GM18511 (cell line): ENCODE measurements at regions not wholly inside any gene's neighbourhood (a gene's known extent, or its start where the extent isn't known, plus 50 kb on each side); places are given as distances from the start of the nearest gene placed in this dataset.
A peak's percentile ranks its signal among the peaks of the same experiment; 100 is the strongest.
"Not testable (repeated sequence)": the region's sequence is repeated elsewhere in the genome, so short reads cannot be mapped to it uniquely, and the experiment has no call there.

ENCODE experiments used
- ATAC-seq: cut with Tn5 transposase; IDR thresholded peaks from one replicate; pipeline ENCODE4 v1.9.1; 2021; ENCODE audit warnings: mild to moderate bottlenecking, moderate library complexity; ENCODE audit not compliant: unreplicated experiment

DNA sequence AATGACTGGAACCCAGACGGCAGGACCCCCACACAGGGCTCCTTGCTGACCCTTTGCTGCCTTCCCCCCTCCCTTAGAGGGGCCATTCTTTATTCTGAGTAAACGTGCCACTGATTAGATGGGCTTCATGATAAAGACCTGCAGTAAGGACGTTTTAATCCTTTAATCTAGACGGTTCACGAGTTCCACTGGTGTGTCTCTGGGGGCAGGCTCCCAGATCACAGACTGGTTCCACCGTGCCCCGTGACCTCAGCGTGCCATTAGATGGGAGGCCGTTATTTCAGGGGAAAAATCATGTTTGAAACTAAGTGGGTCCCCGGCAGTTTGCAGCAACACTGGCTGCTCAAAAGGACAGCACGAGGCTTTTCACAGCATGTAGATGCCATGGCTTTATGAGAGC, 246.9 kb upstream of the PLGLB2 start:
- ATAC-seq = not testable (repeated sequence)

DNA sequence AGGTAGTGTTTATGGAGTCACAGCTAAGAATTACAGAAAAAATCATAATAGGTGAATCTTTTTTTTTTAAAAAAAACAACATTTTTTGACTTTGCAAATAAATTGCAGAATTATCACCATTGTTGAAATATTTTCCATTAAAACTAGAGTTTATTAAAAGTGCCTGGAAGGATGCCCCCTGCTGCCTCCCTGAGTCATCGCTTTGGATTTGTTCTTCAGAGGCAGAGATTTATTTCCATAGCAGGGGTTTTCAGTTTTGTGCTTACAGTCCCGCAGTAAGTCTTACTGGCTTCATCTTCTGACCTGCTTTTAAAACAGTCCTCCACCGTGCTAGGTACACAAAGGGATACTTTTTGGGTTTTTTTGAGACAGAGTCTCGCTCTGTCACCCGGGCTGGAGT, 244.9 kb upstream of the PLGLB2 start:
- not testable (repeated sequence) for ATAC-seq

- not testable (repeated sequence) for ATAC-seq
Observed at GRCh38 chr2:87505239-87505638, 242.6 kb upstream of the PLGLB2 start.

GRCh38 chr2:87505909-87506308, 242.0 kb upstream of the PLGLB2 start:
- ATAC-seq = not testable (repeated sequence)

- not testable (repeated sequence) for ATAC-seq
Observed at GRCh38 chr2:87507378-87508348, 240.2 kb upstream of the PLGLB2 start.

DNA sequence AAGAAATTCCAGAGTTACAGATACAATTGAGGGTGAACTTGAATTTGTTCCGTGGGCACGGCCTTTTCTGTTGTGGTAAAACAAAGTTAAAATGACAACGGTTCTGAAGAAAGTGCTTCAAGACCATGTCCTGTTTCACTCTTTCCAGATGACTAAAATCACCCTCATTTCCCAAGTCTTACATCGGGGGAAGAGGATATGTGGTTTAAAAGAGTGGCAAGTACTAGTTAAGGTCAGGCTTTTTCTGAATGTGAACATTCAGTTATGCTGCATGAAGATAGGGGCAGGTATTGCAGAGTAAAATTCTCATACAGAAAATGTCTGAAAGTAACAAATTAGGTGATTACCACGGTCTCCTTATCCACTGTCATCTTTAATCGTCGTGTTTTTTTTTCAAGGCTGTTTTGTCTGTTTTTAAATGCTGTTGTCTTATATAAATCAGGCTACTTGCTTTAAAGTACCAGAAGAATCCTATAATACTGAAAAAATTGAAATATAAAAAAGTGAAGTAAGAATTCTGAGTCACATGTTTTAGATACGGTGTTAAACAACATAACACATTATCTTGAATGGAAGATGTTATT, 236.6 kb upstream of the PLGLB2 start:
- not testable (repeated sequence) for ATAC-seq

- ATAC-seq = not testable (repeated sequence)
Observed at GRCh38 chr2:87512864-87513530, 234.9 kb upstream of the PLGLB2 start.

GRCh38 chr2:87514034-87514433, 233.9 kb upstream of the PLGLB2 start:
- peak; percentile 70 for ATAC-seq

- not testable (repeated sequence) for ATAC-seq
Observed at GRCh38 chr2:87514515-87514914, 233.4 kb upstream of the PLGLB2 start.

GRCh38 chr2:87515226-87515625, 232.7 kb upstream of the PLGLB2 start:
- not testable (repeated sequence) for ATAC-seq

DNA sequence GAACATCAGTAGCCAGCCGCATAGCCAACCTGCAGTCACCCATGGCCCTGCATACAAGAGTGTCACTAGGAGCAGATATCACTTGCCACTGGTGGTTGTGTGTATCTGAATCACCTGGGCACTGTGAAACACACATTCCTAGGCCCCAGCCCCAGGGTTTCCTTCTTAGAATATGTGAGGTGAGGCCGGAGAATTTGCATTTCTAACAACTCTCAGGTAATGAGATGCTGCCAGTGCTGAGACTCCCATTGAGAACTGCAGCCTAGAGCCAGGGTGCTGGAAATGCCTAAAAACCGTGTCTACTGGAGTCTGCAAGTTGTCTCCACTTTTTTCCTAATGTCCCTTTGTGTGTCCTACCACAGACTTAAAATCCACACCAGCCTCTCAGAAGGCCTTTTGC, 232.0 kb upstream of the PLGLB2 start:
- not testable (repeated sequence) for ATAC-seq

DNA sequence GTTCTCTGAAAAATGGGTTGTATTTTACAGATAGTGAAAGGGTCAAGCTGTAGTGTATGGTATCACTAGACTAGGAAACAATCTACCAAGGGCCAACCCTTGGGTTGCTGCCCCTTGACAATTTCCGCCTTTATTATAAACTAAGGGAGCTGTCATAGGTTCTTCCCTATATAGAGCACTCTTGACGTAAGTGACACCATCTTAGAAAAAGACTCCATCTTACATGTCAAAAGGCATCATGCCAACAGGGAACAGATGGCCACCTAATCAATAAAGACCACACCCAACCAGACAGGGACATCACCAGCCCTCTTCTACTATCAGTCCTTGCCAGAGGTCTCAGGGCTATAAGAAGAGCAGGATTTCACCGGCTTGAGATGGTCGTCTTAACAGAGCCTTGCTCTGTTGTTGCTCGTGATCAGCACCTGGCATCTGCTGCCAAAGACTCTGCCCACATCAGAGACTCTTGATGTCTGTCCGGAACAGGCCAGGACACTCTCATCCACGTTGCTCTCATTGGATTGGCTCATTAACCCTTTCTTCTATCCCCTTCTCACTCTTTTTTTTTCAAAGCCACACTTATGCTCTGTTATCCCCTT, 231.4 kb upstream of the PLGLB2 start:
- ATAC-seq = not testable (repeated sequence)

DNA sequence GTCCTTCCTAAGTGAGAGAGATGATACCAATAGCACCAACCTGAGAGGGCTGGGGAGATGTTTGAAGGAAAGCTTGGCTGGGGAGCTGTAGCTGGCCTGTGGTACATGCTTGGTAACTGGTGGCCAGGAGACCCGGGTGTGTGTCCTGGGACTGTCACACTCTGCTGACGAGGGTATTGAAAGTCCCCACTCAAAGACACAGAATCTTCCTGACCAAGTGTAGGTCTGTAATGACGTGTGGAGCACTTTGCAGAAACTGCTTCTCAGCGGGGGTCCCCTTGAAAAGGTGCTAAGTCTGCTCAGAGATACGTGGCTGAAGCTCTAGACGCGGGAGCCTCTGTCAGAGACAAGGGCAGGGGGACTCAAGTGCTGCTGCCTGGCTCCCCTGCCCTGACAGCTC, 230.4 kb upstream of the PLGLB2 start:
- ATAC-seq = not testable (repeated sequence)

GRCh38 chr2:87518066-87518465, 229.8 kb upstream of the PLGLB2 start:
- not testable (repeated sequence) for ATAC-seq

GRCh38 chr2:87518547-87518946, 229.3 kb upstream of the PLGLB2 start:
- ATAC-seq = not testable (repeated sequence)

GRCh38 chr2:87519158-87520011, 228.5 kb upstream of the PLGLB2 start:
- peak; percentile 53 for ATAC-seq

GRCh38 chr2:87521057-87521456, 226.8 kb upstream of the PLGLB2 start:
- ATAC-seq = peak; percentile 68

GRCh38 chr2:87521489-87521888, 226.4 kb upstream of the PLGLB2 start:
- ATAC-seq = peak; percentile 8

GRCh38 chr2:87524619-87525188, 223.2 kb upstream of the PLGLB2 start:
- ATAC-seq = not testable (repeated sequence)
